ENCODE measurements at regions not wholly inside any gene's neighbourhood (a gene's known extent, or its start where the extent isn't known, plus 50 kb on each side); places are given as distances from the start of the nearest gene placed in this dataset.
"Not testable (repeated sequence)": the region's sequence is repeated elsewhere in the genome, so short reads cannot be mapped to it uniquely, and the experiment has no call there.

DNA sequence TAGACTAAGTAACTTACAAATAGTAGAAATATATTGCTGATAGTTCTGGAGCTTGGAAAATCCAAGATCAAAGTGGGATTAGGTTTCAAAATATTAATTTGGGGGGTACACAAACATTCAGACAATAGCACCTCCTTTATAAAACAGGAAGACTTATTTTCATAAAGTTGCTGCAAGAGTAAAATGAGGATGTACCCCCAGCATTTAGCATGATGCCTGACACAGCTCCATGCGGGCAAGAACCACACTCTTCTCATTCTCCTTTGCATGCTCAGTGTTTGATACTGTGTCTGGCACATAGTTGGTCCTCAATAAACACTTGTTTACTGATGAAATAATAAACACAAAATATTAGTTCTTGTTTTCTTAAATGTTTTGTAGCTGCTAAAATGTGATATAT, 332.9 kb downstream of the TFAP2A start:
- ATAC-seq: no peak
- no peak for DNase-seq
- intact Hi-C loops (cut with DNase I): no loop called here

DNA sequence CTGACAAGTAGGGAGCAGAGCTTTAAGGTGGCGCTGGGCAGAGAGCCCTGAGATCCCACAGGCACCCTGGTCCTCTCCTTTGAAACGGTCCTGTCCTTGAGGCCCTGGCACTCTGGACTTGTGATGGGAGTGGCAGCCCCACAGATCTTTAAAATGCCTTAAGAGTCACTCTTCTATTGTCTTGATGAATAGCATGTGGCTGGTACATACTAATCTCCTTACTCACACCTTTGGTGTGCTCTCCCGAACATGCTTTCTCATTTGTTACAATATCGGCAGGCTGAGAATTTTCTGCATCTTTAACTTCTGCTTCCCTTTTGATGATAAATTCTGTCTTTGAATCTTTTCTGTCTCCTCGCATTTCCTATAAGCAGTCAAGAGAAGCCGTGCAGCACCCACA, 333.8 kb downstream of the TFAP2A start:
- DNase-seq: no peak
- ATAC-seq: no peak
- intact Hi-C loops (cut with DNase I): no loop called here

DNA sequence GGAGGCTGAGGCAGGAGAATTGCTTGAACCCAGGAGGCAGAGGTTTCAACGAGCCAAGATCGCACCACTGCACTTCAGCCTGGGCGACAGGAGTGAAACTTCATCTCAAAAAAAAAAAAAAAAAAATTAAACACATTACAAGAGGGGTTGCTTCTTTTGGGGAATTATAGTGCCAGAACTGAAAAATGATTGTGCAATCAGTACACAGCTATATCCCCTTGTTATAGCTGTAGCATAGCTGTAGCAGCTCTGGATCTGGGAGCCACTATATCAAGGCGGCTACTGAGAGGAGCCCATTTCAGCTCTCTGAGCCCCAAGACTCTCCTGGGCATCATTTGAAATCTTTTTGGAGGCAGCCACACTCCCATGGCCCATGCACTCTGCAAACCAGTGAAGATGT, 334.3 kb downstream of the TFAP2A start:
- no peak for DNase-seq
- intact Hi-C loops (cut with DNase I): no loop called here

DNA sequence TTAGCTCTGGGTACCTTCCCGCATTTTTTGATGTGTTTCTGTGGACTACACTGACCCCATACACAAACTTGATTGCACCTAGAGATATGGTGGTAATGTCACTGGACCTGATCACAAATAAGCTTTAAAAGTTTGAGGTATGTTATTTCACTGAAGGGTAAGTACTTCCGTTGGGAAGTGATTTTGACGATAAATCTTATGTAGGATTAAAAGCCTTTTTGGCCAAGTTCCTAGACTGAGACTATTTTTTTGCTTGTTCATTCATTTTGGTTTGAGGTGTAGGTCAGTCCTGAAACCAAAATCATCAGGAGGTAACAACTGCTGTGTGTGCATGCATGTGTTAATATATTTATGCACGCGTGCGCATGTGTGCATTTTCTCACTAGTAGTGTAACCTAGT, 336.3 kb downstream of the TFAP2A start:
- DNase-seq: no peak
- intact Hi-C loops (cut with DNase I): no loop called here
- no peak for ATAC-seq

More for the DNA sequence above, 334.3 kb downstream of the TFAP2A start:
- no peak for ATAC-seq

DNA sequence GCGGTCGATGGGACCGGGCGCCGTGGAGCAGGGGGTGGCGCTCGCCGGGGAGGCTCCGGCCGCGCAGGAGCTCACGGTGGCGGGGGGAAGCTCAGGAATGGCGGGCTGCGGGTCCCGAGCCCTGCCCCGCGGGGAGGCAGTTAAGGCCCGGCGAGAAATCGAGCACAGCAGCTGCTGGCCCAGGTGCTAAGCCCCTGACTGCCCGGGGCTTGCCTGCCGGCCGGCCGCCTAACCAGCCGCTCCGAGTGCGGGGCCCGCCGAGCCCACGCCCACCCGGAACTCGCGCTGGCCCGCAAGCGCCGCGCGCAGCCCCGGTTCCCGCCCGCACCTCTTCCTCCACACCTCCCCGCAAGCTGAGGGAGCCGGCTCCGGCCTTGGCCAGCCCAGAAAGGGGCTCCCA, 340.1 kb downstream of the TFAP2A start:
- ATAC-seq; intact Hi-C loops (cut with DNase I); DNase-seq: not testable (repeated sequence)

DNA sequence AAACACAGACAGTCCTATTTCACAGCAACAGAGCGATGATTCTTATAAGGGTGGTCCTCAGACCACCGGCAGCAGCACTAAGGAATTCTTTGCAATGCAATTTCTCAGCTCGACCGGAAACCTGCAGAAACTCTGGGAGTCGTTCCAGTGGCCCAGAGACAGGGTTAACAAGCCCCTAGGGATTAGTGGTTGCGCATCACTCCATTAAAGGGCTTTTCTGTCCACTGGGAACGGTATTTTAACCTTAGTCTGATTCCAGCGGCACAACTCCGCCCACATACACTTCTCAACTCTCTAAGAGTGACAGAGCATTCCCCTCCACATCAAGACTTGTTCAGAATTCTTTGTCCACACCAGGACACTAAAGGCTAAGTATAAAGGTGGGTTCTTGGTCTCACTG, 341.5 kb downstream of the TFAP2A start:
- no peak for DNase-seq
- no peak for ATAC-seq
- intact Hi-C loops (cut with DNase I): no loop called here

- DNase-seq (no peak), ATAC-seq (no peak)
- intact Hi-C loops (cut with DNase I): no loop called here
Measured at GRCh38 chr6:10071631-10072220, 343.1 kb downstream of the TFAP2A start.

DNA sequence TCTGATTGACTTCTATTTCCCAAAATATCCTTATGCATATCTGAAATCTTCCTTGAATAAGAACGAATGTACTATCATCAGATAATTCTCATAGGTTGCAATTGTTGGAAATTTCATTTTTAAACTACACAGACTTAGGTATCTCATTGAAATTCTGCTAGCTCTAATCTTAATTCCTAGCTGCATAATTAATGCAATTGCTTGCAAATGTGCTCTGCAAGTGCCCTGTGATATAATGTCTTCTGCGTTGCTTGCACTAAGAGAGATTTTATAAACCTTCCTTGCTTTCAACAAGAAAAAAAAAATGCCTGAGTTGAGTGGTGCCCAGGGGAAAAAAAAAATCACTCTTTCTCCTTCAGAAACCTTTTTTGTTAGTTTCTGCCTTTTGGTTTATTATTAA, 354.9 kb downstream of the TFAP2A start:
- intact Hi-C loops (cut with DNase I): no loop called here
- DNase-seq: no peak
- ATAC-seq: no peak

DNA sequence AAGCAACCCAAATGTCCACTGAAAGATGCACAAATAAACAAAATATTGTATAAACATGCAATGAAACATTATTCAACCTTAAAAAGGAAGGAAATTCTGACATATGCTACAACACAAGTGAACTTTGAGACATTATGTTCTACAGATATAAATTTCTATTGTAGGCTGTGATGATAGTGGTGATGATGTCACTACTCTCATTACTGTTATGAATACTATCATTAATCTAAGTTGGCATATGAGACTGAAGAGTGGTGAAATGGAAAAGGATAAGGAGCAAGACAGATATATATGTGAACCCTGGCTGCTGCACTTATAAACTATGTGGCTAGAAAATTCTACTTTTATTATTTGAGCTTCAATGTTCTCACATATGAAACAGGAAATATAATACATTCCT, 360.2 kb downstream of the TFAP2A start:
- intact Hi-C loops (cut with DNase I): no loop called here
- no peak for DNase-seq
- no peak for ATAC-seq

DNA sequence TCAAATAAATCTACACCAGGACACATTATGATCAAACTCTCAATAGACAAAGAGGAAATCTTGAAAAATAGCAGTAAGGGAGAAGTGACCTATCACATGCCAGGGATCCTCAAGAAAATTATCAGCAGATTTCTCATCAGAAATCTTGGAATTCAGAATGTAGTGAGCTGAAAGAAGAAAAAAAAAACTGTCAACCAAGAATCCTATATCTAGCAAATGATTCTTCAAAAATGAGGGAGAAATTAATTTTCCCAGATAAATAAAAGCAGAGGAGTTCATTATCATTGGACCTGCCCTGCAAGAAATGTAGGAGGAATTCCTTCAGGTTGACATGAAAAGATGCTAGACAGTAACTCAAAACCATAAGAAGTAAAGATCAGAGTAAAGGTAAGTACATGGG, 363.6 kb downstream of the TFAP2A start:
- intact Hi-C loops (cut with DNase I): no loop called here
- DNase-seq (no peak), ATAC-seq (no peak)

DNA sequence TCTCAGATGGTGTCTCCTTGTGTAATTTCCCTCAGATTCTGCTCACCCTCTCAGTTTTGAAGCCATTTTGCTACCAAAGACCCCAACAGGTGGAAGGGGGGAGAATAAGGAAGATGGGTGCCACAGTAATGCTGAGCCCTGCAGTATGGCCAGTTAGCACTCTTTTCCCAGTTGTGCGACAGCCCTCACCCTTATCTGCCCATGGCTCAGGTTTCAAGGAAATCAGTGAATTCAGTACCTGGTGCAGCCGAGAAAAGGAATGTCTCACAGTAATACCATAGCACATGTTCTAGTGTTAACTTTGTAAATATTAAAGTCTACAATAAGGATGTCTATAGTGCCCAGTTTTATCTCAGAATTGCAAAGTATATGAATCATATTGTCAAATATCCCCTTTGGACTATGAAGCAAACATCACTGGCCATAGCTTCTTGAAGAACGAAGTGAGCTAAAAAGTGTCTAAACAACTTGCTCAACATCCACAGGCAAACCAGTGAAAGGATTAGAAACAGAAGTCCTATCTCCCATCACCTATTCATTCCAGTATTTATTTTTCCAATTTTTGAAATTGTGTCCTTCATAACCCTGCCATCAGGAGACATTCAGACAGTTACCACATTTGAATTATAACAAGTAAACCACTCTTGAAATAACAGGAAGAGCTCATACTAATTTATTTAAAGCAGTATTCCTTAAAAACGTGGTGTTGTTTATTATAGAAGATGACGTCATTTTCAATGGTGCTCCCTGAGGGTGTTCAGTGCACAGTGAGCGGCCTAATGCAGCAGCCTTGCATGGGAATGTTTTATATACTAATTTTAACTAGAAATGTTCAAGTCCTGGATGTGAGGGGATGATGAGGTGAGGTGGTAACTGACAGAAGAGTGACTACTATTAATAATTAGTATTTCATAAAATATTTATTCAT, 366.2 kb downstream of the TFAP2A start:
- no peak for ATAC-seq
- DNase-seq: no peak
- intact Hi-C loops (cut with DNase I): no loop called here

DNA sequence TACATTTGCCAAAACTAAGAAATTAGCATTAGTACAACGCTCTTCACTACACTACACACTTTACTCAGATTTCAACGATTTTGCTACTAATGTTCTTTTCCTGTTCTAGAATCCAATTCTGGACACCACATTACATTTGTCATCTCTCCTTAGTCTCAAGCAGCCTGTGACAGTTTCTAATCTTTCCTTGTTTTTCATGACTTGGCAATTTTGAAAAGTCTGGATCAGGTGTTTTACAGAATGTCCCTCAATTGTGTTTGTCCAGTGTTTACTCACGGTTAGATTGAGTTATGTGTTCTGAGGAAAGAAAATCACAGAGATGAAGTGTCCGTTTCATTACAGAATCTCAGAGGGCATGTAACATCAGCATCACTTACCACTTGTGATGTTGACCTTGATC, 372.6 kb downstream of the TFAP2A start:
- DNase-seq (no peak), ATAC-seq (no peak)
- intact Hi-C loops (cut with DNase I): no loop called here

- intact Hi-C loops (cut with DNase I): loop anchor here in 1 of 2 donors (5.0 kb wide), 1 partner anchor 399 kb away; no protein-coding TSS in a partner anchor
- DNase-seq (no peak), ATAC-seq (peak in 1 of 2 donors; percentile 81)
Measured at GRCh38 chr6:10033223-10033829, 381.5 kb downstream of the TFAP2A start.

- DNase-seq: no peak
- intact Hi-C loops (cut with DNase I): loop anchor here in 1 of 2 donors (5.0 kb wide), 1 partner anchor 401 kb away; no protein-coding TSS in a partner anchor
- ATAC-seq: no peak
Measured at GRCh38 chr6:10031617-10032016, 383.3 kb downstream of the TFAP2A start.

GRCh38 chr6:10030942-10031537, 383.8 kb downstream of the TFAP2A start:
- intact Hi-C loops (cut with DNase I): loop anchor here in 1 of 2 donors (5.0 kb wide), 1 partner anchor 401 kb away; no protein-coding TSS in a partner anchor
- ATAC-seq: no peak
- DNase-seq: no peak

- intact Hi-C loops (cut with DNase I): no loop called here
- DNase-seq (no peak), ATAC-seq (no peak)
Measured at GRCh38 chr6:10028222-10028621, 386.7 kb downstream of the TFAP2A start.

DNA sequence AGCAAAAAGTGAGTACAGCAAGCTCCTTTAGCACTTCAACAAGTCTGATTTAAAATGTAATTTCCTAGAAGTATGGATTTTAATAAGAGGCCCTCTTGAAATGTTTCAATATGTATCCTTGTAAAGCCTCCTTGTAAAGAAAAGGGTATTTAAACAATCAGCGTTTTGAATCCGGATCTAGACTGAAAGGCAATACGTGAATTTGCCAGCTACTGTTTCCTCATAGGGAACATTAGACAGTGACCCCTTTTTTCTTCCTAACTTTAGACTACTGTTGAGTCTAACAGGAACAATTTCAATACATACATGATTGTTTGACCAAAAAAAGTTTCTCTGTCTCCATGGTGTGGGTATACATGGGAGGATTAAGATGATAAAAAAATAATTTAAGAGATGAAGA, 395.0 kb downstream of the TFAP2A start:
- intact Hi-C loops (cut with DNase I): no loop called here
- DNase-seq: no peak
- ATAC-seq: no peak

DNA sequence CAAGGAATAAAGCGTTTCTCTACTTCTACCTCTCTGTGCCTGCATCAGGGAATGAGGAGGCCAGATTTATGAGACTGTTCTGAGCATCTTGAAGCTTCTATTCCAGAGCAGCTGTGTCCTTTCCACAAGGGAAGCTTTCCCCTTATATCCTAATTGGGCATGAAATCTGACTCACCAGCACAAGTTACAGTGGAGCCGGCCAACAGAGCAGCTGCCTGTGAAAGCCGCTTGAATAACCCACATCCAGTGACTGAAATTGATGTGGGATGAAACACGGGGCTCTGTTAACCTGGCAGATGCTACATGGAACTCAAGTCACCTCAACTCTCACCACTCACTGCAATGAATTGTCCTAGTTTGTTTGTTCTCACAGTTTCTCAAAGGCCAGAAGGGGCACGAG, 400.3 kb downstream of the TFAP2A start:
- ATAC-seq (no peak), DNase-seq (no peak)
- intact Hi-C loops (cut with DNase I): no loop called here

GRCh38 chr6:10000551-10000950, 414.3 kb downstream of the TFAP2A start:
- no peak for ATAC-seq
- DNase-seq: no peak
- intact Hi-C loops (cut with DNase I): no loop called here

- ATAC-seq: no peak
Measured at GRCh38 chr6:9999796-10000195, 415.1 kb downstream of the TFAP2A start.

More at GRCh38 chr6:9999796-10000195, 415.1 kb downstream of the TFAP2A start:
- no peak for DNase-seq
- intact Hi-C loops (cut with DNase I): no loop called here

Data from left cardiac atrium (tissue), 4 donors.